CD4-positive, alpha-beta T cell treated with Interleukin-15 for 4 hours (primary cell): ENCODE measurements at regions not wholly inside any gene's neighbourhood (a gene's known extent, or its start where the extent isn't known, plus 50 kb on each side); places are given as distances from the start of the nearest gene placed in this dataset.

Source experiments
- DNase-seq: peaks from one replicate; pipeline ENCODE4 v3.0.0-alpha.2; 2020; ENCODE audit warnings: low spot score

GRCh38 chr20:11212902-11213301, 539.1 kb upstream of the JAG1 start:
- DNase-seq, result no peak

DNA sequence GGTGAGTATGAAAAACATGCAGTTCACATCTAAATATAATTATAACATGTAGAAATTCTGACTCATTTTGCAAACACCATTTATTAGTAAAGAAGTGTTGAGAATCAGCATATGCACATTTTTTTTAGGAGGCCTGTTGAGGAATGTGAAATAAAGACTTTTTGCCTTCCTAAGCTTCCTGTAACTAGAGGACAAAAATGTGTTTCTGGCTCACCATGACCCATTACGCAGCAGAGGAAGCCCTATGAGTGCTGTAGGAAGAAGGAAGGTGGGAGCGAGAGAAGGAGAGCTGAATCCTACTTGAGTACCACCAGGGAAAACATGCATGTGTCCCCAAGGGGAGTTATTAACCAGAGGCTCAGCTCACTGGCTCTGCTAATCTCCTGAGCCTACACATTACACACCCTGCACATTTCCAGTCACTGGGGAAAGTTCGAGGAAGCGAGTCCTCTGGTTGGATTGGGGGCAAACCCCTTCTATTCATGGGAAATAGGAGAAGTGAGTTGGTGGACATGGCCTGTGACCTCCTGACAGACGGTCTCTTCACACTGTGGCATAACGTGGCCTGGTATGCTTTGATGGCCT, 540.5 kb upstream of the JAG1 start:
- no peak for DNase-seq

DNA sequence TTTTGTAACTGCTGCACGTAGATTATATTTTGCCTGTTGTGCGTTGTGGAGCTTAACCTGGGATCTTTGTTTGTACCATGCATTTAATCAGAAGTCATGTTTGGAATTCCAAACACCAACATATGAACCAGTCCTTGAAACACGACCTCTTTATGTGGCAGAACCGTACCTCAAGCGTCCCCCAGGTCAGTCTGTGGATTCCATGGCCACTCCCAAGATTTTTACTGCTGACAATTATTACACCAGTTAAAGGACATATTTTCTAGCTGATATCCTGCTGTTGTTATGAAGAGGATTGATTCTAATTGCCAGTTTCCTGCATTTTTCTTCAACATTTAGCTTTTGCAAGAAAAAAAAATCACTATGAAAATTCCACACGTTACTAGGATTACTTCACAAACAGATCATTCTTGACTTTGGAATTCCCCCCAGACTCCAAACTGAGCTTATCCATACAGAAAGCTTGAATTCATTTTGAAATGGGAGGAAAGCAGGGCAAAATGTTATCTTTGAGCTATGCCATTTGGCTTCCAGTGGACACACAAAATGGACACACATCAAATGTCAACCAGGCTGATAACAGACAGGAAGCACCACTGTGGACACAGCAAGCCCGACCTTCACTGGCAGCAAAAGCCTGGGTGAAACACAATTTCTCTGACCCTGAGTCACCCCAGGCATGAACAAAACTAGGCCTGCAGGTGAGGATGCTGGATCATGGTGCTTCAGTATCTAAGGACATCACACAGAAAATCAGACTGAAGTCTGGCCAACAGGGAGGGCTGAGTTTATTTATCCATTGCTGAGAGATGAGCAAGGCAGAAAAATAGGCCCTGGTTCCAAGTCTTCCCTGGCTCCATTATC, 542.9 kb upstream of the JAG1 start:
- no peak for DNase-seq

DNA sequence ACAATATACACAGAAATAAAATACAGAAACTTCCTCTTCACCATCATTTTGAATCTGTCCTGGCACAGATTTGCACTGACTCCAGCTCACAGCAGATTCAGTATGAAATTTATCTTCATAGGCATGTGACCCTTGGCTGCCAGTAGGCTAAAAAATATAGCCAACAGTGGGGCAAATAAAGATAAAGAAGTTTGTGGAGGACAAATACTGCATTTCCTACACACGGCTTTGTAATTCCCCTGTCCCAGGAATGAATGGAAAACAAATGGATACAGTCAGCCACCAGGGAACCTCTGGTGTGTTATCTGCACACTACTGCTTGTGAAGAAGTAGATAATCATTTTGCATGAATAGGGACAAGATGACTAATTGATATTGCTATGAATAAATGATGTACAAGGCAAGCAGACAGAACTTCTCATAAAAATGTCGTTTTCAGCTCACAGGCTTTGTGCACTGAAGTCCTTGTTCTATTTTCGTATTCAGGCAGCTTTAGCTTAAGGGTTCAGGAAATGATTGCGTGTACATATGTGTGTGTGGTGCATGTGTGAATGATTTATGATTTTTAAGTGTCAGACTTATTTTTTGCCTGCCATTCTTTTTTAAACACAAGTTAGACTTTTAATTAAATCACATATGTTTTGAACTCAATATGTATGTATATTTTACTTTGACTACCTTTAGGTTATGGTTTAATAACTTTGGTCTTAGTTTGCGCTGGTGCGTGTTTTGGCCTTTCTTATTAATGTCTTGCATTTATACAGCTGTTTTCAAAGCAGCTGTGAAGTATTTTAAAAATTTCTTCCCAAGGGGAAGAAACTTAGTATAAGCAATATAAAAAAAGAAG, 543.8 kb upstream of the JAG1 start:
- no peak for DNase-seq

DNA sequence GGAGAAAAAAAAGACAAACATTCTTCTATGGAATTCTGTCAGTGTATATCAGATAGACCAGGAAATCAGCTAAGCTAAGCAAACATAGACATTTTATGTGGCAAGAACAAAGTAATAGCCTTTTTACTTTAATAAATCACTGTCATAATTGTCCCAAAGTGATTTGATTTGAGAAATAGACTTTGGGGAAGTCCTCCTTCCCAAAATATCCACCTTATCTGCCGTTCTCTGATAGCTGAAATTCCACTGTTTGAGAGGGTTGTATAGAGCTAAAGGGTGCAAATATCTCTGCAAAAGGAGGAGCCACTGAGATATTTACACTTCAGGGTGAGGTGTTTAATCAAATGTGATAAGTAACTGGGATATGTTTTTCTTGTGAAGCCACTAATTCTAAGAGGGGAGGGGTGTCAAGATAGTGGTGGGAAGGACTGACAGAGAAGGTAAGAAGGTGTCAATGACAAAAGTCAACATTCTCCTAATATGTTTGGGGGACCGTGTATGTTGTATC, 544.4 kb upstream of the JAG1 start:
- no peak for DNase-seq

DNA sequence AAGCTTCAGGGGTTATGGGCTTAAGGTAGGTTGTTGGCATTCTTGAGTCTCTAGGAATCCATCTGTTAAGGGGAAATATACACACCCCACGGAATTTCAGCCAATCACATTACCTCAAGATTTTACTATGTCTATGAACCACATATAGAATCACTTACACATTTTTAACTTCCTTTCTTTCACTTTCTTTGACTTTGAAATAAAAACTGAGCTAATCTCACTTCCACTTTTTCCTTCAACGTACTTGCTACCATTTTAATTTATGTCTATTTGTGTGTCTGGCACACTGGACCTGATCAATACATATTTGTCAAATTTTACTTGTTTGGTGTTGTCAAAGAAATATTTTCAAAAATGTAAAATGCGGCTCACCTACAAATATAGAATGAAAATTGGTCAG, 545.4 kb upstream of the JAG1 start:
- DNase-seq, result no peak

DNA sequence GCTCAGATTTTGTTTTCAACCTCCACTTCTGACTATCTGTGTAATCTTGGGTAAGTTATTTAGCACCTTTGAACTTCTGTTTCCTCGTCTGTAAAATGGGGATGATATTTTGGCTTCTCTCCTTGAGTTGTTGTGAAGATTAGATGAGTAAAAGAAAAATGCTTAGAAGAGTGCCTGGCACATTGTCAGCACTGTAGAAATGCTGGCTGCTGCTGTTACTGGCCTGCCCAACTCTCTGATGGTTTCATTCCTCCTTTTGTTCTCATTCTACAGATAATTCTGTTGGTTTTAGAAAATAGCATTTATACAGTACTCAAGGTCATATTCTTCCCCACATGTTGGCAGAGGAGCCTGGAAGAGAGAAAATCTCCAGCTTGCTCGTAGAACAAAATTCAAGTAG, 547.2 kb upstream of the JAG1 start:
- no peak for DNase-seq

DNA sequence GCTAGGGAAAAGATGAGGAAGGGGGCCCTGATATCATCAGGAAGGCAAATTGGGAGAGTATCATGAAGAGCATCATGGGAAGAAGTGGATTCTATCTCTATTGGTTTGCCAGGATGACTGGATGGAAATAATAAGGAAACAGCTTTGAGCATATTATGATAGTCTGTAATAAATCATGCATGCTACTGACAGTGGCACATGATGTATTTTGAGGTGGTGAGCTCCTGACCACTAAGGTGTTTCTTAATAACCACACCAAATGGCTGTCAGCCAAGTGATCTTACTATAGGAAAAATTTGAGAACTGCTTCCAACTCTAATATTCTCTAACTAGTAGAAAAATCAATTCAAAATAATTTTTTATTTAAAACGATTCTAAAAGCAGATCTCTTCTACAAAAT, 548.4 kb upstream of the JAG1 start:
- no peak for DNase-seq

- no peak for DNase-seq
These were observed 553.8 kb upstream of the JAG1 start for GRCh38 chr20:11227602-11228001.

GRCh38 chr20:11229772-11230171, 556.0 kb upstream of the JAG1 start:
- DNase-seq, result no peak

GRCh38 chr20:11230999-11231398, 557.2 kb upstream of the JAG1 start:
- DNase-seq, result no peak

- no peak for DNase-seq
These were observed 558.2 kb upstream of the JAG1 start for GRCh38 chr20:11231742-11232648.

GRCh38 chr20:11232896-11233295, 559.1 kb upstream of the JAG1 start:
- DNase-seq, result no peak

DNA sequence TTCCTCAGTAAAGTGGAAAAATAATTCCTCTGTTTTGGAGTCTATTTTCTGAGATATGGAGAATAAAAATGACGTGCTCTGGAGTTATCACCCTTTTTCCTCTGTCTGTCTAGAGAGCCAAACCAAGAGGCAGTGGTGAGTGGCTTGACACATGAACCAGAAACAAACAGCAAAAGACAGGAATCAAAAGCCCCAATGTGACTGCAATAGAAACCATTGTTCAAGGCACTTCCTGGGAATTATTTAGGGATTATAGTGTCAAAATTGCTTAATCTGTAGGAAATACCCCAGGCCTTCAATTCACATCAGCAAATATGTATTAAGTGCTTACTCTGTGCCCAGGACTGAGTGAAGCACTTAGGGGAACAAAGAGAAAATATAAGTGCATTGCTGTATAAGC, 560.4 kb upstream of the JAG1 start:
- DNase-seq, result no peak

- no peak for DNase-seq
These were observed 560.8 kb upstream of the JAG1 start for GRCh38 chr20:11234608-11235007.

DNA sequence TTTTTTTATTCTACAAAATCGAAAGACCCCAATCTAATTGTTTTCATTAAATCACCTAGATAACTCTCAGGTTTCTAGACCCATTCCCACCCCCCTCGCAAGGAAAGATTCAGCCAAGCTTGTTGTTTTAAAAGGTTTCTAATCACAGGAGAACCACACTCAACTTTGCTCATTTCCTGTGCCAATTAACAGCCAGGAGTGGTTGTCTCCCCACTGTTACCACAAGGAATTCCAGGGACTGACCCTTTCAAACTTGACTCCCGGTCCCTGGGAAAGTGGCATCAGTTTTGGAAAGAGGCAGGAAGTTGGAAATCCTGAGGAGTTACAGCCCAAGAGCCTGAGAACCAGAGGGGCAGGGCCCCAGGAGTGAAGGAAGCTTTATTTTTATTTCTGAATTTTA, 561.3 kb upstream of the JAG1 start:
- no peak for DNase-seq

GRCh38 chr20:11242320-11242719, 568.5 kb upstream of the JAG1 start:
- no peak for DNase-seq

- no peak for DNase-seq
These were observed 571.6 kb upstream of the JAG1 start for GRCh38 chr20:11245431-11245830.

- no peak for DNase-seq
These were observed 572.5 kb upstream of the JAG1 start for GRCh38 chr20:11246251-11246775.

DNA sequence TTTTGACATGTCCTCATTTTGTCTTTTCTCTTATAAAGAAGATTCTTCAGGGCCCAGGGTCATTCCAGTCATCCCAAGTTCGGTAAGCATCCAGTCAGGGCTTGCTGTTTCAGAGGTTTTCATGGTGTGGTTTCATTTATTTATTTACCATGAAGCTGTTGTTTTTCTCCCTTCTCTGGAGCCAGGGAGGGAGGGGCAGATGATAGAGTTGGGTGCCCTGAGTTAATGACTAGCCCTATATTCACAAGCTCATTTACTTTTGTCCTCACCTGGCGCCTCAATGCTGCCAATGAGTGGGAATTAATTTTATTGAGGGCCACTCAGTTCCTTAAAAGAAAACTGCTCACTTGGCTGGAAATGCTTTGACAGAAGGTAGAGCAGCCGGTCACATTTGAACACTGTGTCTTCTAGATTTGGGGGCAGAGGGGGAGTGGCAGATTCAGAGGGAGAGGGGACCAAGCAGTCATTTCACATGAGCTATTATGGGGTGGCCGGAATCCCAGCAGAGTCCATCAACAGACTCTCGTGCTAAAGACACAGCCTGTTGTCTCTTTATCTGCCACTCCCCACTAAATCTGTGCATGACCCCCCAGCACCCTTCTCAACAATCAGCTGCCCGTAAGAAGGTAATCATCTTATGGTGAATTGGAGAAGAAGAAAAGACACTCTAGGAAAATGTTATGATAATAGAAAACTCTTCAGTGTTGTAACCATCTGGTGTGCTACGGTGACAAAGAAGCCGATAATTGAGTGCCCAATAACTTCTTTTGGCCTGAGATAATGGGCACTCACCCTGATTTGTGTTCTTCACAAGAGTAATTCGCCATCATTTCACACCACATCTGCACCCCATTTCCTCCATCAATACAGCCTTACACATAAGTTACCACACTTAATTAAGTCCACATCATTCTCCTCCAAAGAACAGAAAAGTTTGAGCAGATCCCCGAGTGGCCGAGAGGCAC, 573.5 kb upstream of the JAG1 start:
- DNase-seq, result no peak
